SU-DHL-6 (cell line): ENCODE measurements at regions not wholly inside any gene's neighbourhood (a gene's known extent, or its start where the extent isn't known, plus 50 kb on each side); places are given as distances from the start of the nearest gene placed in this dataset.

ENCODE experiments used
- CTCF ChIP-seq: fragments of 200-600 bp; sonication (generic); IDR thresholded peaks from one replicate; pipeline ENCODE4 v1.5.1; 2017; ENCODE audit warnings: antibody characterized with exemption, mild to moderate bottlenecking, low read length, moderate library complexity; ENCODE audit not compliant: insufficient read depth, poor library complexity, severe bottlenecking
- EZH2phosphoT487 ChIP-seq: fragments of 200-600 bp; sonication (generic), shearing (Covaris generic); conservative IDR thresholded peaks from 2 replicates; pipeline ENCODE4 v1.6.1; 2018; ENCODE audit warnings: mild to moderate bottlenecking, antibody characterized with exemption, low read length, moderate library complexity, mixed read lengths

DNA sequence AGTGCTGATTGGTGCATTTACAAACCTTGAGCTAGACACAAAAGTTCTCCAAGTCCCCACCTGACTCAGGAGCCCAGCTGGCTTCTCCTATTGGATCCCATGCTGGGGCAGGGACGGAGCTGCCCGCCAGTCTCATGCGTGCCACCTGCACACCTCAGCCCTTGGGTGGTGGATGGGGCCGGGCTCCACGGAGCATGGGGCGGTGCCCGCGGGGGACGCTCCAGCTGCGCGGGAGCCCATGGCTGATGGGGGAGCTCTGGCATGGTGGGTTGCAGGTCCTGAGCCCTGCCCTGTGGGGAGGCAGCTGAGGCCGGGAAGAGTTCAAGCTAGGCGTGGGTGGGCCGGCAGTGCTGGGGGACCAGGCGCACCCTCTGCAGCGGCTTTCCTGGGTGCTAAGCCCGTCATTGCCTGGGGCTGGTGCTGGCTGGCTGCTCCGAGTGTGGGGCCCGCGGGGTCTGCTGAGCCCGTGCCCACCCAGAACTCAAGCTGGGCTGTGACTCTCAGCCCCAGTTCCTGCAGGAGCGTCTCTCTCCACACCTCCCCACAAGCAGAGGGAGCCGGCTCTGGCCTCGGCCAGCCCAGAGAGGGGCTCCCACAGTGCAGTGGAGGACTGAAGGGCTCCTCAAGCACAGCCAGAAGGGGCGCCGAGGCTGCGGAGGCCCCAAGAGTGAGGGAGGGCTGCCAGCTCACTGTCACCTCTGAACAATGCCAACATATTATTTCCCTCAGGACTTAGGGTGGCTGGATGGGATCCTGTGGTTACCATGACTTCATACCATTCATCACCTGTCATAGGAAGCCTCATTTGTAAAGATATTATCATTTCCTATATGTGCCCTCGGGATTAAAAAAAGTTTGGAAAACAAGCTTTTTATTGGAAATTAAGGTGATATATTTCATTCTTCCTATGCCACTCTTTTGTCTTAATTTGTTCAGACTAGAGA, 688.7 kb downstream of the ETS1 start:
- TF ChIP-seq CTCF (no peak), EZH2phosphoT487 (no peak)
